ENCODE measurements at regions not wholly inside any gene's neighbourhood (a gene's known extent, or its start where the extent isn't known, plus 50 kb on each side); places are given as distances from the start of the nearest gene placed in this dataset.
"Not testable (repeated sequence)": the region's sequence is repeated elsewhere in the genome, so short reads cannot be mapped to it uniquely, and the experiment has no call there.

- H3K4me3 Mint-ChIP-seq (ENCODE audit: unreplicated experiment): no peak overlapping the region
- no peaks in the 10 kb centered on the region for H3K36me3 Mint-ChIP-seq (ENCODE audit: unreplicated experiment)
- no peak overlapping the region for H3K27ac Mint-ChIP-seq (ENCODE audit: unreplicated experiment)
- peaks cover 13% of the 10 kb centered on the region for H3K9me3 Mint-ChIP-seq (ENCODE audit: unreplicated experiment)
- DNase-seq (ENCODE audit: extremely low spot score, unreplicated experiment): no peak
- no peaks in the 10 kb centered on the region for H3K4me1 Mint-ChIP-seq (ENCODE audit: unreplicated experiment)
- TF ChIP-seq, protein P1, sequence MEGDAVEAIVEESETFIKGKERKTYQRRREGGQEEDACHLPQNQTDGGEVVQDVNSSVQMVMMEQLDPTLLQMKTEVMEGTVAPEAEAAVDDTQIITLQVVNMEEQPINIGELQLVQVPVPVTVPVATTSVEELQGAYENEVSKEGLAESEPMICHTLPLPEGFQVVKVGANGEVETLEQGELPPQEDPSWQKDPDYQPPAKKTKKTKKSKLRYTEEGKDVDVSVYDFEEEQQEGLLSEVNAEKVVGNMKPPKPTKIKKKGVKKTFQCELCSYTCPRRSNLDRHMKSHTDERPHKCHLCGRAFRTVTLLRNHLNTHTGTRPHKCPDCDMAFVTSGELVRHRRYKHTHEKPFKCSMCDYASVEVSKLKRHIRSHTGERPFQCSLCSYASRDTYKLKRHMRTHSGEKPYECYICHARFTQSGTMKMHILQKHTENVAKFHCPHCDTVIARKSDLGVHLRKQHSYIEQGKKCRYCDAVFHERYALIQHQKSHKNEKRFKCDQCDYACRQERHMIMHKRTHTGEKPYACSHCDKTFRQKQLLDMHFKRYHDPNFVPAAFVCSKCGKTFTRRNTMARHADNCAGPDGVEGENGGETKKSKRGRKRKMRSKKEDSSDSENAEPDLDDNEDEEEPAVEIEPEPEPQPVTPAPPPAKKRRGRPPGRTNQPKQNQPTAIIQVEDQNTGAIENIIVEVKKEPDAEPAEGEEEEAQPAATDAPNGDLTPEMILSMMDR (IDR thresholded peaks at IDR 0.05): no peak
- no peaks in the 10 kb centered on the region for H3K27me3 Mint-ChIP-seq (ENCODE audit: unreplicated experiment)
Measured at GRCh38 chr17:55996826-55997225, 156.4 kb upstream of the ANKFN1 start.

DNA sequence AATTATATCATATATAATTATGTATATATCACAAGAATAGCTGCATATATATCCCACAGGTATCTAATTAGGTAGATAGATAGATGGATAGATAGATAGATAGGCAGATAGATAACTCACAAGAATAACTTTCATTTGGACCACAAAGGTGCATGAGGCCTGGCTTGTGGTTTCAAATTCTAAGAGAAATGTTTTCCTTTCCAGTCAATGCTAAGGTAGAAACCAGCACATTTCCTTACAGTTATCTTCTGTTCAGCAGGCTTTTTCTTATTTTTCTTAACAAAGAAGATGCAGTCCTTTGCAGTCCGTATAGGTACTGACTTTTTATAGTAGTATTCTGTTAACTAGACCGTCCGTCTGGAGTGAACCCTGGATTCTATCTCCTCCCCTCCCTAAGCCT is 152.9 kb upstream of the ANKFN1 start:
- H3K4me3 Mint-ChIP-seq (ENCODE audit: unreplicated experiment): no peak overlapping the region
- DNase-seq (ENCODE audit: extremely low spot score, unreplicated experiment): no peak
- H3K9me3 Mint-ChIP-seq (ENCODE audit: unreplicated experiment): peaks cover 9% of the 10 kb centered on the region
- no peaks in the 10 kb centered on the region for H3K27me3 Mint-ChIP-seq (ENCODE audit: unreplicated experiment)
- no peaks in the 10 kb centered on the region for H3K36me3 Mint-ChIP-seq (ENCODE audit: unreplicated experiment)
- TF ChIP-seq, protein P1 (IDR thresholded peaks at IDR 0.05): no peak
- H3K27ac Mint-ChIP-seq (ENCODE audit: unreplicated experiment): no peak overlapping the region
- H3K4me1 Mint-ChIP-seq (ENCODE audit: unreplicated experiment): no peaks in the 10 kb centered on the region

DNA sequence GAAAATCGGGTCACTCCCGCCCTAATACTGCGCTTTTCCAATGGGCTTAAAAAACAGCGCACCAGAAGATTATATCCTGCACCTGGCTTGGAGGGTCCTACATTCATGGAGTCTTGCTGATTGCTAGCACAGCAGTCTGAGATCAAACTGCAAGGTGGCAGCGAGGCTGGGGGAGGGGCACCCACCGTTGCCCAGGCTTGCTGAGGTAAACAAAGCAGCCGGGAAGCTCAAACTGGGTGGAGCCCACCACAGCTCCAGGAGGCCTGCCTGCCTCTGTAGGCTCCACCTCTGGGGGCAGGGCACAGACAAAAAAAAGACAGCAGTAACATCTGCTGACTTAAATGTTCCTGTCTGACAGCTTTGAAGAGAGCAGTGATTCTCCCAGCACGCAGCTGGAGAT is 150.6 kb upstream of the ANKFN1 start:
- not testable (repeated sequence) for H3K36me3 Mint-ChIP-seq (ENCODE audit: unreplicated experiment); H3K4me1 Mint-ChIP-seq (ENCODE audit: unreplicated experiment); H3K4me3 Mint-ChIP-seq (ENCODE audit: unreplicated experiment); H3K27ac Mint-ChIP-seq (ENCODE audit: unreplicated experiment); H3K9me3 Mint-ChIP-seq (ENCODE audit: unreplicated experiment); DNase-seq (ENCODE audit: extremely low spot score, unreplicated experiment); H3K27me3 Mint-ChIP-seq (ENCODE audit: unreplicated experiment)

DNA sequence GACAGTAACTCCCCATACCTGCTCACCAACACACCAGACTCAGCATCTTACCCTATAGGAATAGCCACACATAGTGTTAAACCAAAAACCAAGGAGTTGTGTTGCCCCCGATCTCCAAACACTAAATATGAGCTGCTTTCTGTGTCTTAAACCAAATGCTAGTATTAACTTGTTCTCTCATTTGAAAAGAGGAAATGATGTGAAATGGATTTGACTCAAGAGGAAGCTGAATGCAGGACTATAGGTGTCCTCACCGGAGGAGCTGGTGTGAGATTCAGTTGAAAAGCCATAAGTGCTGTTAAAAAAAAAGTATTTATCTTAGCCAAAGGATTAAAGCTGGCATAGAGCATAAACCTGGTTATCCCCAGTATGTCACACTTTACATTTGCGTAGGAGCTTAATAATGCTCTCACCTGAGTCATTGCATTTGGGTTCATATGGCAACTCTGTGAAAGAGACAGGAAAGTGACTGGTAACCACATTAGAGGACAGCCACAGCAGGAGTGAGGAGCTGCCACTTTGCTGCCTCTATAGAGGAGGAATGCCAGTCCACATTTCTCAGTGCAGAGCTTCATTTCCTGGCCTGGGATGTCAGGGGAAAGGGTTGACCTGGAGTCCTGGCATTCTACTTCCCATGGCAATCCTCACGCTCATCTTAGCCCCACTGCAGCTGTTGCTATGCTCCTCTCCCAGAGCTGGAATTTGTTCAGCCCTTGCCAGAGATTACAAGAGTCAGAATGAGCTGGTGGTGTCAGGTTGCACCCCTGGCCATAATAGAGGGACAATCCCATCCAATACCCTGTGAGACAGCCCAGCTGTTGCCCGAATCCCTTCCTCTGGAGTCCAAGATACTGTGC is 143.3 kb upstream of the ANKFN1 start:
- Mint-ChIP-seq H3K27ac (ENCODE audit: unreplicated experiment) (no peak overlapping the region), H3K4me3 (ENCODE audit: unreplicated experiment) (no peak overlapping the region), H3K4me1 (ENCODE audit: unreplicated experiment) (no peaks in the 10 kb centered on the region), H3K9me3 (ENCODE audit: unreplicated experiment) (peaks cover 7% of the 10 kb centered on the region), H3K36me3 (ENCODE audit: unreplicated experiment) (no peaks in the 10 kb centered on the region), H3K27me3 (ENCODE audit: unreplicated experiment) (no peaks in the 10 kb centered on the region)
- TF ChIP-seq, protein P1 (IDR thresholded peaks at IDR 0.05): no peak
- no peak for DNase-seq (ENCODE audit: extremely low spot score, unreplicated experiment)

DNA sequence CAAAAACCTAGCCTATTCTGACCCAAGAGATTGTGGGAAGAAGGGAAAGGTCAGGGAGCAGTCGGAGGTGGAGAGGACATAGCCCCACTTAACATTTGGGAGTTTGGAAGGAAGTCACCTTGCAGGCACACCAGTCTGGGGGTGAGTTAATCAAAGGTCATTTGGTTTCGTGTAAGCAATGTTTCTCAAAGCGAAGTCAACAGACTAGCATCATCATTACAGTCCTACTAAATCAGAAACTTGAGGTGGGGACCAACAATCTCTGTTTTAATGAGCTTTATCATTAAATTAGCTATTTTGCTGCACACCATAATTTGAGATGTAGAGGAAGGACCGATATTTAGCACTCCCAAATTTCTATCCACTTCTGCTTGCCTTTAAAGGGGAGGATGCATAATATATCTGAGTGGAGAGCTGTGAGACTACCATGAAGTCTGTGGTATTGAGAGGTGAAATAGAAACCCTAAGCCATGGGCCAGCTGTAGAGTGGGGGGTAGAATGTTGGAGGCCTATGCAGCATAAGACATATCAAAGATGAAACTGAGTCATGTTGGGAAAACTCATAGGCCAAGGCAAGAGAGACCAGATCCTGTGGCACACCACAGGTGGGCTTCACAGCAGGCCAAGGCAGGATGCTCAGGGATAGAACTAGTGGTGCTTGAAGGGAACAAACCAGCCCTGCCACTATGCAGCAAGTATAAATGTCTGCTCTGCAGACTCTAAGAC is 141.7 kb upstream of the ANKFN1 start:
- H3K4me1 Mint-ChIP-seq (ENCODE audit: unreplicated experiment): no peaks in the 10 kb centered on the region
- no peaks in the 10 kb centered on the region for H3K36me3 Mint-ChIP-seq (ENCODE audit: unreplicated experiment)
- H3K9me3 Mint-ChIP-seq (ENCODE audit: unreplicated experiment): peaks cover 7% of the 10 kb centered on the region
- no peak overlapping the region for H3K27ac Mint-ChIP-seq (ENCODE audit: unreplicated experiment)
- H3K27me3 Mint-ChIP-seq (ENCODE audit: unreplicated experiment): no peaks in the 10 kb centered on the region
- TF ChIP-seq, protein P1 (IDR thresholded peaks at IDR 0.05): no peak
- no peak for DNase-seq (ENCODE audit: extremely low spot score, unreplicated experiment)
- no peak overlapping the region for H3K4me3 Mint-ChIP-seq (ENCODE audit: unreplicated experiment)
